ENCODE measurements at regions not wholly inside any gene's neighbourhood (a gene's known extent, or its start where the extent isn't known, plus 50 kb on each side); places are given as distances from the start of the nearest gene placed in this dataset.
"Not testable (repeated sequence)": the region's sequence is repeated elsewhere in the genome, so short reads cannot be mapped to it uniquely, and the experiment has no call there.

DNA sequence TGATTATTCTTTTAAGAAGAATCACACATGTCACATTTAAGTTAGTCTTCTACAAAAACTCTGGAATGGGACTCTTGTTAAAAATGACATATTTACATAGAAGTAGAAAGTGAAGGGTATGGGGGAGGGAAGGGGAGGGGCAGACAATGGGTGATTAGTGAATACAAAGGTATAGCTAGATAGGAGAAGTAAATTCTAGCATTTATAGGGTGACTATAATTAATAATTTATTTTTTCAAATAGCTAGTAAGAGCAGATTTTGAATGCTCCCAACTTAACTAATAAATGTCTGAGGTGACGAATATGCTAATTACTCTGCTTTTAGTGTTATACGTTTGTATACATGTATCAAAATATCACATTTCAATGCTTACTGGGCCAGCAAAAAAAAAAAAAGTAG, 59.4 kb downstream of the BLTP3B start:
- Mint-ChIP-seq H3K36me3 (ENCODE audit: low read depth) (peaks cover 74% of the 10 kb centered on the region), H3K9me3 (peaks cover 26% of the 10 kb centered on the region), H3K27me3 (no peaks in the 10 kb centered on the region), H3K4me1 (no peaks in the 10 kb centered on the region), H3K4me3 (no peak overlapping the region), H3K27ac (no peak overlapping the region)
- no peak for DNase-seq
- intact Hi-C loops (cut with micrococcal nuclease): no loop called here

DNA sequence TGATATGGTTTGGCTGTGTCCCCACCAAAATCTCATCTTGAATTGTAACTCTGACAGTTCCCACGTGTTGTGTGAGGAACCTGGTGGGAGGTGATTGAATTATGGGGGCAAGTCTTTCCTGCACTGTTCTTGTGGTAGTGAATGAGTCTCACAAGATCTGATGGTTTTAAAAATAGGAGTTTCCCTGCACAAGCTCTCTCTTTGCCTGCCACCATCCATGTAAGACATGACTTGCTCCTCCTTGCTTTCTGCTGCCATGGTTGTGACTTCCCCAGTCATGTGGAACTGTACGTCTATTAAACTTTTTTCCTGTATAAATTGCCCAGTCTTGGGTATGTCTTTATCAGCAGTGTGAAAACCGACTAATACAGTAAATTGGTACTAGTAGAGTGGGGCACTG, 63.9 kb downstream of the BLTP3B start:
- peaks cover 69% of the 10 kb centered on the region for H3K36me3 Mint-ChIP-seq (ENCODE audit: low read depth)
- H3K27ac Mint-ChIP-seq; intact Hi-C loops (cut with micrococcal nuclease); DNase-seq; H3K4me1 Mint-ChIP-seq; H3K27me3 Mint-ChIP-seq; H3K4me3 Mint-ChIP-seq: not testable (repeated sequence)
- peaks cover 26% of the 10 kb centered on the region for H3K9me3 Mint-ChIP-seq

DNA sequence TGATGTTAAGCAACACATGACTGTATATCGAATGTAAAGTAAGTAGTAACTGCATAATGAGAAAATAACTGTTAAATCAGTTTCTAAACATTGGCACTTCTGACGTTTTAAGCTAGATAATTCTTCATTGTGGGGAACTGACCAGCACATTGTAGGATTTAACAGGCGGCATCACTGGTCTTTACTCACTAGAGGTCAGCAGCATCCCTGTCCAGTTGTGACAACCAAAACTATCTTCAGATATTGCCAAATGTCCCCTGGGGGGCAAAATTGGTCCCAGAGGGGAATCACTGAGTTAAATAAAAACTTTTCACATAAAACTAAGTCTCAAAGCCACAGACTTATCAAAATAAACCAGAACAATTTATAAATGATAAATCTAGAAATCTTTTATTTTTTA, 65.3 kb downstream of the BLTP3B start:
- peaks cover 2% of the 10 kb centered on the region for H3K4me1 Mint-ChIP-seq
- intact Hi-C loops (cut with micrococcal nuclease): no loop called here
- H3K27me3 Mint-ChIP-seq: no peaks in the 10 kb centered on the region
- H3K9me3 Mint-ChIP-seq: peaks cover 24% of the 10 kb centered on the region
- no peak overlapping the region for H3K27ac Mint-ChIP-seq
- no peak for DNase-seq
- H3K4me3 Mint-ChIP-seq: no peak overlapping the region
- peaks cover 62% of the 10 kb centered on the region for H3K36me3 Mint-ChIP-seq (ENCODE audit: low read depth)

DNA sequence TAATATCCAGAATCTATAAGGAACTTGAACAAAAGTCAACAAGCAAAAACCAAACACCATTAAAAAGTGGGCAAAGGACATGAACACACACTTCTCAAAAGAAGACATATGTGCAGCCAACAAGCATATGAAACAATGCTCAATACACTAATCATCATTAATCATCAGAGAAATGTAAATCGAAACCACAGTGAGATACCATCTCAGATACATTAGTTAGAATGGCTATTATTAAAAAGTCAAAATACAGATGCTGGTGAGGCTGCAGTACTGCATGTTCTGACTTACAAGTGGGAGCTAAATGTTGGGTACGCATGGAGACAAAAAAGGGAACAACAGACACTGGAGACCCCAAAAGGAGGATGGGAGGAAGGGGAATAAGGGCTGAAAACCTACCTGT, 67.1 kb downstream of the BLTP3B start:
- peaks cover 51% of the 10 kb centered on the region for H3K36me3 Mint-ChIP-seq (ENCODE audit: low read depth)
- H3K9me3 Mint-ChIP-seq: peaks cover 10% of the 10 kb centered on the region

DNA sequence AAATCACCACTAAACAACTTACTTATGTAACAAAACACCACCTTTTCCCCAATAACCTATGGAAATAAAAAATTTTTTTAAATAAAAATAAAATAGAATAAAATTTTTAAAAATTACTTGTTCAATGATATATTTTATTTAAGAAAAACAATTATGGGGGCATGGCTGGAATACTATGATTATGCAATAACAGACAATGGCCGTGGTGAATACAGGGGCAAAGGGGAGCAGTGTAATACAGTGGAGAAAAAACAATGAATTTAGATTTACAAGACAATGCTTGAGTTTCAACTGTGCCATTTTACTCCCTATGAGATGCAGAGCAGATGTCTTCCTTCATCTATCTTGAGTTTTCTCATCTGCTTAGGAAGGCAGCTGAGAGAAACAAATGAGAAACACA, 72.9 kb downstream of the BLTP3B start:
- H3K9me3 Mint-ChIP-seq: peaks cover 19% of the 10 kb centered on the region
- DNase-seq: no peak
- H3K4me3 Mint-ChIP-seq: no peak overlapping the region
- H3K27me3 Mint-ChIP-seq: no peaks in the 10 kb centered on the region
- peaks cover 9% of the 10 kb centered on the region for H3K4me1 Mint-ChIP-seq
- H3K36me3 Mint-ChIP-seq (ENCODE audit: low read depth): peaks cover 63% of the 10 kb centered on the region
- intact Hi-C loops (cut with micrococcal nuclease): no loop called here
- no peak overlapping the region for H3K27ac Mint-ChIP-seq

More for the DNA sequence above, 67.1 kb downstream of the BLTP3B start:
- intact Hi-C loops (cut with micrococcal nuclease): no loop called here
- DNase-seq: no peak
- Mint-ChIP-seq H3K27me3 (no peaks in the 10 kb centered on the region), H3K4me3 (no peak overlapping the region), H3K27ac (no peak overlapping the region), H3K4me1 (peaks cover 2% of the 10 kb centered on the region)

DNA sequence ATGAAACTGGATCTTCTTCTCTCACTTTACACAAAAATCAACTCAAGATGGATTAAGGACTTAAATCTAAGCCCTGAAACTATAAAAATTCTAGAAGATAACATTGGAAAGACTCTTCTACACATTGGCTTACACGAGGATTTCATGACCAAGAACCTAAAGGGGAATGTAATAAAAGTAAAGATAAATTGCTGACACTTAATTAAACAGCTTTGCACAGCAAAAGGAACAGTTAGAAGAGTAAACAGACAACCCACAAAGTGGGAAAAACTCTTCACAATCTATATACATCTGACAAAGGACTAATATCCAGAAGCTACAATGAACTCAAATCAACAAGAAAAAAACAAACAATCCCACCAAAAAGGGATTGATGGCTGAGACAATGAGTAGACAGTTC, 74.4 kb downstream of the BLTP3B start:
- no peak overlapping the region for H3K27ac Mint-ChIP-seq
- no peaks in the 10 kb centered on the region for H3K27me3 Mint-ChIP-seq
- H3K4me1 Mint-ChIP-seq: peaks cover 7% of the 10 kb centered on the region
- intact Hi-C loops (cut with micrococcal nuclease): no loop called here
- H3K9me3 Mint-ChIP-seq: peaks cover 19% of the 10 kb centered on the region
- H3K36me3 Mint-ChIP-seq (ENCODE audit: low read depth): peaks cover 66% of the 10 kb centered on the region
- no peak overlapping the region for H3K4me3 Mint-ChIP-seq
- no peak for DNase-seq

DNA sequence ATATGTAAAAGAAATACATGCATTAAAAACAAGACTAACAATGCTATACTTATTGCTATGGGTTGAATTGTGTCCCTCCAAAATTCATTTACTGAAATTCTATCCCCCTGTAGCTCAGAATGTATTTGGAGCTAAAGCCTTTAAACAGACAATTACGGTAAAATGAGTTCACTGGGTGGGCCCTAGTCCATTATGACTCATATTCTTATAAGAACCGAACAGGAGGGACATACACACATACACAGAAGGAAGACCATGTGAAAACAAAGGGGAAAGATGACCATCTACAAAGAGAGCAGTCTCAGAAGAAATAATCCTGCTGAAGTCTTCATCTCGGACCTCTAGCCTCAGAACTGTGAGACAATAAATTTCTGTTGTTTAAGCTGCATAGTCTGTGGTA, 77.1 kb upstream of the ANKS1B start:
- intact Hi-C loops (cut with micrococcal nuclease): no loop called here
- Mint-ChIP-seq H3K27ac (peak overlapping the region; percentile 4), H3K36me3 (ENCODE audit: low read depth) (peaks cover 61% of the 10 kb centered on the region)

DNA sequence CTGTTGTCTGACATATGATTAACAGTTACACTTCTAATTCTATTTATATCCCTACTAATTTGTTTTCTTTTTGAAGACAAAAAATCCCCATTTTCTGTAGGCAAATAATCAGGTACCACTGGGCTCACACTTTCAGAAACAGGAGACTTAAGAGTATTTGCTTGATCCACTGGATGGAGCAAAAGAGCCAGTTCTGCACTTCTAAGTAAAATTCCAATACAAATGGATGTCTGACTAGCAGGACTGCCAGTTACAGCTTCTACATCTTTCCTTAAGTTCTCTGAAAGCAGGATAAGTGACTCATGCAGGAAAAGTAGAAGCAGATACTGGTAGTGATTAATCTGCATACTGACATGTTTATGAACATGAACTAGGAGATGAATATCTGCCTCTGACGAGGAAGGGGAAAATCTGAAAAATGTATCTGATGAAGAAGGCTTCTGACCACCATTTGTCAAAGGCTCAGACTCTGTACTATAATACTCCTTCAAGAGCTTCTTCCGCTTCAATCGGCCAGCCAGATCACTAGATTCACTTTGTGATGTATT, 73.8 kb upstream of the ANKS1B start:
- no peak for DNase-seq
- Mint-ChIP-seq H3K36me3 (ENCODE audit: low read depth) (peaks cover 47% of the 10 kb centered on the region), H3K4me1 (peaks cover 2% of the 10 kb centered on the region), H3K9me3 (no peaks in the 10 kb centered on the region), H3K27me3 (no peaks in the 10 kb centered on the region), H3K4me3 (no peak overlapping the region), H3K27ac (no peak overlapping the region)
- intact Hi-C loops (cut with micrococcal nuclease): no loop called here

More for the DNA sequence above, 77.1 kb upstream of the ANKS1B start:
- no peak for DNase-seq
- Mint-ChIP-seq H3K4me3 (no peak overlapping the region), H3K4me1 (peaks cover 2% of the 10 kb centered on the region), H3K27me3 (no peaks in the 10 kb centered on the region), H3K9me3 (peaks cover 9% of the 10 kb centered on the region)

DNA sequence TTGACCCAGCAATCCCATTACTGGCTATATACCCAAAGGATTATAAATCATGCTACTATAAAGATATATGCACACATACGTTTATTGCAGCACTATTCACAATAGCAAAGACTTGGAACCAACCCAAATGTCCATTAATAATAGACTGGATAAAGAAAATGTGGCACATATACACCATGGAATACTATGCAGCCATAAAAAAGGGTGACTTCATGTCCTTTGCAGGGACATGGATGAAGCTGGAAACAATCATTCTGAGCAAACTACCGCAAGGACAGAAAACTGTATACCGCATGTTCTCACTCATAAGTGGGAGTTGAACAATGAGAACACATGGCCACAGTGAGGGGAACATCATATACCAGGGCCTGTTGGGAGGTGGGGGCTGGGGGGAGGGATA, 61.5 kb upstream of the ANKS1B start:
- H3K4me3 Mint-ChIP-seq; H3K27me3 Mint-ChIP-seq; H3K4me1 Mint-ChIP-seq; H3K9me3 Mint-ChIP-seq; H3K27ac Mint-ChIP-seq; intact Hi-C loops (cut with micrococcal nuclease); DNase-seq: not testable (repeated sequence)
- peaks cover 72% of the 10 kb centered on the region for H3K36me3 Mint-ChIP-seq (ENCODE audit: low read depth)

DNA sequence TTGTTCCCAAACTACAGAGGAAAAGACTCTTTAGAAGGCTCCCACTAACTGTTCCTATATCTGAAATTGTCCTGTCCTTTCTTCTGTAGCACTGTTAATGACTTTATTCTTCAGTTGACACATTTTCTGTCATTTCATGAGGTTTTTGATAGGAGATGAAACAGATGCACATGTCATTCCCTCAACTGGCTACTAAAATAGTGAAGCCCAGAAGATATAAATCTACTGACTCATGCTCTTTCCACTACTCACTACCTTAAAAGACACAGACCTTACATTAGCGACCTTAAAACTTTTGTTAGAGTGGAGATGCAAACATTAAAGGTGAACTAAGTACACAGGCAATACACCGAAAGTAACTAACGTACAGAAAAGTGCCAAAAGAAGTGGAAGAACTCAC, 59.5 kb upstream of the ANKS1B start:
- Mint-ChIP-seq H3K27me3 (no peaks in the 10 kb centered on the region), H3K27ac (no peak overlapping the region), H3K36me3 (ENCODE audit: low read depth) (peaks cover 75% of the 10 kb centered on the region), H3K4me1 (peaks cover 6% of the 10 kb centered on the region), H3K4me3 (no peak overlapping the region), H3K9me3 (peaks cover 7% of the 10 kb centered on the region)
- no peak for DNase-seq
- intact Hi-C loops (cut with micrococcal nuclease): no loop called here

DNA sequence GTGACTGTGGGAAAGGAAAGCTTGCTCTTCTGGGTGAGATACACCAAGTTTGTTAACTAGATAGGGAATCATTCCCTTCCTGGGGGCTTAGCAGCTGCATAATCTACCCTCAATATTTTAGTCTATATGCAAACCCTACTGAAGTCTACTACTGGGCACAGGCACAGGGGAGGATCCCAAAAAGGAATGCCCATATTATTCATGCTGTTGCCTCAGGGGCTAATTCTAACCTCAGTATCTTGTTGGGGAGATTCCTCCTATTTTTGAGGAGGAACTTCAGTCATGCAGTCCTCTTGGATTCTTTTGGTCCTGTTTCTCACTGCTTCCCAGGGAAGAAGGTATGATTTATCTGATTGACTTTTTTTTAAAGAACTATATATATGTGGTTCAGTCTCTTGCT, 58.9 kb upstream of the ANKS1B start:
- Mint-ChIP-seq H3K27ac (no peak overlapping the region), H3K9me3 (peaks cover 7% of the 10 kb centered on the region), H3K4me3 (no peak overlapping the region), H3K36me3 (ENCODE audit: low read depth) (peaks cover 74% of the 10 kb centered on the region), H3K27me3 (no peaks in the 10 kb centered on the region), H3K4me1 (peaks cover 6% of the 10 kb centered on the region)
- no peak for DNase-seq
- intact Hi-C loops (cut with micrococcal nuclease): no loop called here

Measured in activated CD4-positive, alpha-beta T cell treated with anti-CD3 and anti-CD28 coated beads, Interleukin-2, amount 10 ng/mL, durations not matched to agents 24 days and 14 days (primary cell).